Iris pigment epithelial cell (primary cell): ENCODE measurements at regions not wholly inside any gene's neighbourhood (a gene's known extent, or its start where the extent isn't known, plus 50 kb on each side); places are given as distances from the start of the nearest gene placed in this dataset.
"Not testable (repeated sequence)": the region's sequence is repeated elsewhere in the genome, so short reads cannot be mapped to it uniquely, and the experiment has no call there.

Experiments used
- DNase-seq: peaks from one replicate; pipeline ENCODE4 v3.0.0-alpha.2; 2011; ENCODE audit warnings: low read depth

DNA sequence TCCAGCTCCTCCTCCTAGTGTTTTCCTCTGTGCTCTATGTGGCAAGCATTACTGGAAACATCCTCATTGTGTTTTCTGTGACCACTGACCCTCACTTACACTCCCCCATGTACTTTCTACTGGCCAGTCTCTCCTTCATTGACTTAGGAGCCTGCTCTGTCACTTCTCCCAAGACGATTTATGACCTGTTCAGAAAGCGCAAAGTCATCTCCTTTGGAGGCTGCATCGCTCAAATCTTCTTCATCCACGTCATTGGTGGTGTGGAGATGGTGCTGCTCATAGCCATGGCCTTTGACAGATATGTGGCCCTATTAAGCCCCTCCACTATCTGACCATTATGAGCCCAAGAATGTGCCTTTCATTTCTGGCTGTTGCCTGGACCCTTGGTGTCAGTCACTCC, 64.0 kb downstream of the OR4F15 start:
- DNase-seq: not testable (repeated sequence)

DNA sequence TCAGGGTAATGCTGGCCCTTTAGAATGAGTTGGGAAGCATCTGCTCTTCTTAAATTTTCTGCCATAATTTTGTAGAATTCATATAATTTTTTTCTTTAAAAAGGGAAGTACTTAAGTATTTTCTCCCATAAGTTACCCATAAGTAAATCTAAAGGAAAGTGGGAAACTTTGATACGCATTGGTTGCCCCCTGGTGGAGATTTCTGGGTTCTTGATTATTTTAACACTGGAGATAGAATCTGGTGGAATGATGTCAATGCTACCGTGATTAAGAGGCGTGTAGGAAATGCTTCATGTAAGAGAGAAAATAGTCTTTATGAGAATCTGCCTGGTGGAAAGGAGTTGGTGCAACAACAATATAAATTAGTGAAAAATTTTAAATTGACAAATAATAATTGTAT, 65.6 kb downstream of the OR4F15 start:
- not testable (repeated sequence) for DNase-seq

DNA sequence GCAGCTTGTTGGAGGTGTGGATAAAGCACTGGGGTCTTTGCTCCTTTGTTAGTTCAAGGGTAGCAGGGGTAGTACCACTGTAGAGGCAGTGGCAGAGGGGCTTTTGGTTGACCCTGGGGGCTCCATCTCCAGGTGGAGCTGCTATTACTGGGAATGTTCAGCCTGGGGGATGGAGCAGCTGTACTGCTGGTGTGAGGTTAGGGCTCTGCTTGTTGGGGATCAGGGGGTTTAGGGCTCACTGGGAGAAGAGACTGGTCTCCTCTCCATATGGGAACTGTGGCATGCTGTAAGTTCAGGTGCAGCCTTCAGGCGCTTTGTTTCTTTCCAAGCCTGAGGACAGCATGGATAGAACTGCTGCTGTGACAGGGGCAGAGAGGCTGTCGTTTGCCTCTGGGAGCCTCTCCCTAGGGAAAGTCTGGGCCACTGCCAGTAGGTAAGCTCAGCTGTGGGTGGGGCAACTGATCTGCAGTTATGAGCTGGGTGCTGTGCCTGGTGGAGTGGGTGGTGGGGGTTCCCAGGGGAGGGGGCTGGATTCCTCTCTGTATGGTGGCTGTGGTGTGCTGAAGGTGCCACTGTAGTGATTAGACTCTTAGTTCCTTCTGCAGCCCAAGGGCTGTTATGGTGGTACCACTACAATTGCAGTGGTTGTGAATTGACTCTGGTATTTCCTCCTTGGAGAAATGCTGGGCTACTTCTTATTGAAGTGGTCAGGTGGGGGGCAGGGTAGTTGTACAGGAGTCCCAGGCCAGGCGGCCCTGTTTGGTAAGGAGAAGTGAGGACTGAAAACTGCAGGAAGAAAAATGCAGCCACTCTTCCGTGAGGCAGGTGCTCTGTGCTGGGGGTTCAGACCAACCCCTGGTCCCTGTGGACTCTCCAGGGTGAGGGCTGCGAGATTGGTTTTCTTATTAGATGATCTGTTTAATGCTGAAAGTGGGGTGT, 100.6 kb downstream of the OR4F15 start:
- DNase-seq: not testable (repeated sequence)

DNA sequence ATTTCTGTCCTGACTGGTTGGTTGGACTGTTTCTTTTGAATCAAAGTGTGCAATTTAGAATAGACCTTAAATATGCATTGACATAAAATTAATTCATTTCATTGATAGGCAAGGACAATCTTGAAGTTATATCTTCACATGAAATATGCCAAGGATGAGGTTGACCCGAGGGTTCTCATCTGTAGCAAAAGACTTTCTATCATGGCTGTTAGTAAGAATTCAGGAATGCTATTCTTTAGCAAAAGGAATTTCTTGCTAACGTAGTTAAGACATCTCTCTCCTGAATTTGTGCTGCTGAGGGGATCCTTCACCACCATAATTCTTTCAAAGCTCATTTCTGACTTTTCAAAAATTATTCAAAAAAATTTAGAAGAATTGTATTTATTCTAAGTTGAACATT, 112.6 kb downstream of the OR4F15 start:
- DNase-seq: not testable (repeated sequence)

- DNase-seq: not testable (repeated sequence)
Measured at GRCh38 chr15:101934506-101934905, 122.5 kb downstream of the OR4F15 start.

DNA sequence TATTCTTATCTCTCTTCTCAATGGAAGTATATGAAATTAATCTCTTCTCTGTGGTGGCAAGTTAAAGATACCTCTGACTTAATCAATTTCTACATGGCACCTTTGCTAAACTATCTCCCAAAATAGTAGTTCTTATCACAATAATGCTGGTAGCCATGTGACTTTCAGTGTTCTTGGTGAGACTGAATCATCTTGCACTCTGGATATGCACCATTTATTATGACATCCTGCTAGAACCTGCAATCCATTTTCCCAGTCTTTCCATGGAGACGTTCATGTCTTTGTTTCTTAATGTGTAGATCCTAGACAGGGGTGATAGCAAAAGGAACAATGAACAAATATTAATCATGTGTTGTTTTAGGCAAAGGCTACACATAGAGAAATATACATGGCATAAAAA, 125.4 kb downstream of the OR4F15 start:
- DNase-seq: not testable (repeated sequence)

DNA sequence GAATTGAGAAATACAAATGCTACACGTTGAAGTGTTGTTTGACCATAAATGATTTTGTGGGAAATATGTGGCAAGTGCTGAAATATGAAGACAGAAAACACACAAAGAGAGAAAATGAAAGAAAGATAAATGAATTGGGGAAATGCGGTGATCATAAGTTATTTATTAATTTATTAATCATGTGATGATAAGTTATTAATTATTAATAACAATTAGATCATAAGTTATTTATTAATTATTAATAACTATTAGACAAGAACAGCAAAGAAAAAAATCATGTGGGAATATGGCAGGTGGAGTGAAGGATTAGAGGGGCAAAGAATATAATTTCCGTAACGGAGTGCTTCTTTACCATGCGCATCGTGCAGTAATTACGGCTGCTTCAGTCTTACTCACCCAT, 126.6 kb downstream of the OR4F15 start:
- not testable (repeated sequence) for DNase-seq

GRCh38 chr15:101945896-101946295, 133.9 kb downstream of the OR4F15 start:
- DNase-seq: not testable (repeated sequence)

- DNase-seq: not testable (repeated sequence)
Measured at GRCh38 chr15:101948491-101949010, 136.5 kb downstream of the OR4F15 start.

- not testable (repeated sequence) for DNase-seq
Measured at GRCh38 chr15:101949380-101950065, 137.5 kb downstream of the OR4F15 start.

DNA sequence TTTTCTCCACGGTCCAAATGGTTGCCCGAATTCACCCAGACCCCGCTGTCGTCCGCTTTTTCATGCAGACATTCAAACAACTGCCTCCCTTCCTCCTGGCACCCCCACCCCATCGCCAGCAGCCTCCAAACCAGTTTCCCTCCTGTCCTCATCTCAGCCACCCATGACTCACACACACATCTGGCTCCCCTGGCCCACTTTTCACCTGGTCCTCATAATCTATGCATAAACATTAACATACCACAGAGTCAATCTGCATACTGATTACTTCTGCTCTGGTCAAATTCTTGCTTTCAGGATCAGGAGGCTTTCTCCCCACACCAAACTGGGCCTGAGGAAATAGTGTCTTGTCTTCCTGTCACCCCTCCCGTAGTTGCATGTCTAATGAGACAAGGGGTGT, 142.0 kb downstream of the OR4F15 start:
- not testable (repeated sequence) for DNase-seq

GRCh38 chr15:101955840-101956239, 143.8 kb downstream of the OR4F15 start:
- peak; percentile 35 for DNase-seq

GRCh38 chr15:101958656-101959055, 146.7 kb downstream of the OR4F15 start:
- DNase-seq: not testable (repeated sequence)

GRCh38 chr15:101961263-101961662, 149.3 kb downstream of the OR4F15 start:
- DNase-seq: not testable (repeated sequence)

- not testable (repeated sequence) for DNase-seq
Measured at GRCh38 chr15:101961765-101962164, 149.8 kb downstream of the OR4F15 start.

GRCh38 chr15:101963687-101964086, 151.7 kb downstream of the OR4F15 start:
- not testable (repeated sequence) for DNase-seq

DNA sequence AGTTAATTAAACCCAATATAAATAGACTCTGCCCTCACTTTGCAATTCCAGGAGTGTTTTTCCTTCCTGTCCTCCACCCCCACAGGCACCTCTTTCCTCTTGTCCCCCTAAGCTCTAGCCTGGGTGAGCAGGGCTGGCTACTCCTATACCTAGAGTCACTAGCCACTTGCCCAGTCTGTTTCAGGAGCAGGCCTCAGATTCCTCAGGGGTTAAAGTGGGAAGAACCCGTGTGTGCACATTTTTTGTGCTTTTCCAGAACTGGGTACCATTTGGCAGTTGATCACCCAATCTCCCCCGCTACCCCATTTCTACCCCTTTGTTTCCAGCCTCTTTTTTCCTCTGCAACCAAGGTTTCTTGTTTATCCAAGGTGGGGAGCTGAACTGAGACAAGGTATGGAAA, 153.4 kb downstream of the OR4F15 start:
- not testable (repeated sequence) for DNase-seq

GRCh38 chr15:101965860-101966259, 153.9 kb downstream of the OR4F15 start:
- not testable (repeated sequence) for DNase-seq

GRCh38 chr15:101967364-101967763, 155.4 kb downstream of the OR4F15 start:
- DNase-seq: not testable (repeated sequence)

DNA sequence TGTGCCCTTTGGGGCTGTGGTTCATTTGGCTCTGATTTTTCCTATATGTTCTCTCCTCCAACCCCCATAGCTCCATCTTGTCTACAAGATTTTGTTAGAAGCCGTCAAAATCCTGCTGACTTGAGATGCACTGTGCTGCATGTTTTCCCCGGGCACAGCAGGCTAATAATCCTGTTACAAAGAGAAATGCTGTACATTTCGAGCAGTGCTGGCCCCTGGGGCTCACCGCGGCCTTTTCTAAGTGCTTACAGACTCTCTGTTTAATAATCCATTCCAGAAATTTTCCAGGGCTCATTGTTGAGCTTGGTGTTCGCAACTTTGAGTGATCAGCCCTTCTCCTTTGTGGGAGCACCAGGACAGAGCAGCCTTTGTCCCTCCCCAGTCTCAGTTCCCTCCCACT, 158.6 kb downstream of the OR4F15 start:
- not testable (repeated sequence) for DNase-seq

- DNase-seq: not testable (repeated sequence)
Measured at GRCh38 chr15:101977281-101977680, 165.3 kb downstream of the OR4F15 start.

DNA sequence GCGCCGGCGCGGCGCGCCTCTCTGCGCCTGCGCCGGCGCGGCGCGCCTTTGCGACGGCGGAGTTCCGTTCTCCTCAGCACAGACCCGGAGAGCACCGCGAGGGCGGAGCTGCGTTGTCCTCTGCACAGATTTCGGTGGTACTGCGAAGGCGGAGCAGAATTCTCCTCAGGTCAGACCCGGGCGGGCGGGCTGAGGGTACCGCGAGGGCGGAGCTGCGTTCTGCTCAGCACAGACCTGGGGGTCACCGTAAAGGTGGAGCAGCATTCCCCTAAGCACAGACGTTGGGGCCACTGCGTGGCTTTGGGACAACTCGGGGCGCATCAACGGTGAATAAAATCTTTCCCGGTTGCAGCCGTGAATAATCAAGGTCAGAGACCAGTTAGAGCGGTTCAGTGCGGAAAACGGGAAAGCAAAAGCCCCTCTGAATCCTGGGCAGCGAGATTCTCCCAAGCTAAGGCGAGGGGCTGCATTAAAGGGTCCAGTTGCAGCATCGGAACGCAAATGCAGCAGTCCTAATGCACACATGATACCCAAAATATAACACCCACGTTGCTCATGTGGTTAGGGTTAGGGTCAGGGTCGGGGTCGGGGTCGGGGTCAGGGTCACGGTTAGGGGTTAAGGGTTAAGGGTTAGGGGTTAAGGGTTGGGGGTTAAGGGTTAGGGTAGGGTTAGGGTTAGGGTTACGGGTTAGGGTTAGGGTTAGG, 168.4 kb downstream of the OR4F15 start:
- DNase-seq: not testable (repeated sequence)
